Neural cell (in vitro differentiated cells): ENCODE measurements at regions not wholly inside any gene's neighbourhood (a gene's known extent, or its start where the extent isn't known, plus 50 kb on each side); places are given as distances from the start of the nearest gene placed in this dataset.

ENCODE experiments used
- H2AFZ ChIP-seq: fragments of 200-600, 300-800 bp; sonication (generic), shearing (Covaris generic); 2 replicates; pipeline ENCODE4 v1.6.0; 2014; ENCODE audit warnings: low read depth, mild to moderate bottlenecking, antibody characterized with exemption, low read length, moderate library complexity
- H3F3A ChIP-seq: fragments of 200-600 bp; shearing (Covaris generic); 2 replicates; pipeline ENCODE4 v1.6.1; 2016; ENCODE audit warnings: mild to moderate bottlenecking, moderate library complexity, mixed read lengths, antibody characterized with exemption, low read length; ENCODE audit not compliant: insufficient read depth, poor library complexity, severe bottlenecking
- H3K27ac ChIP-seq: fragments of 200-600, 300-800 bp; sonication (generic), shearing (Covaris generic); 2 replicates; pipeline ENCODE4 v1.5.1; 2014; ENCODE audit warnings: mild to moderate bottlenecking, low read length, moderate library complexity
- H3K27me3 ChIP-seq: fragments of 300-800, 200-600 bp; sonication (generic), shearing (Covaris generic); 2 replicates; pipeline ENCODE4 v1.6.0; 2014; ENCODE audit warnings: mild to moderate bottlenecking, low read depth, low read length, moderate library complexity; ENCODE audit not compliant: insufficient read depth
- H3K36me3 ChIP-seq: fragments of 300-800, 200-600 bp; sonication (generic), shearing (Covaris generic); 2 replicates; pipeline ENCODE4 v1.5.1; 2014; ENCODE audit warnings: mild to moderate bottlenecking, antibody characterized with exemption, low read length, moderate library complexity; ENCODE audit not compliant: insufficient read depth
- H3K4me2 ChIP-seq: fragments of 300-800, 200-600 bp; sonication (generic), shearing (Covaris generic); 2 replicates; pipeline ENCODE4 v1.6.0; 2014; ENCODE audit warnings: mild to moderate bottlenecking, low read length
- H3K4me3 ChIP-seq: fragments of 300-800, 200-600 bp; sonication (generic), shearing (Covaris generic); 2 replicates; pipeline ENCODE4 v1.5.1; 2014; ENCODE audit warnings: mild to moderate bottlenecking, low read length, moderate library complexity
- H3K79me2 ChIP-seq: fragments of 200-600 bp; shearing (Covaris generic); replicated peaks from 2 replicates; pipeline ENCODE4 v1.6.0; 2014; ENCODE audit warnings: mild to moderate bottlenecking, low read length, moderate library complexity; ENCODE audit not compliant: insufficient read depth
- H3K9ac ChIP-seq: fragments of 300-800, 200-600 bp; sonication (generic), shearing (Covaris generic); 2 replicates; pipeline ENCODE4 v1.6.1; 2016; ENCODE audit warnings: mild to moderate bottlenecking, low read length, mixed read lengths
- H3K9me2 ChIP-seq: fragments of 200-600 bp; shearing (Covaris generic); 2 replicates; pipeline ENCODE4 v1.6.1; 2016; ENCODE audit warnings: mild to moderate bottlenecking, low read length, mixed read lengths; ENCODE audit not compliant: insufficient read depth
- H3K9me3 ChIP-seq: fragments of 200-600, 300-800 bp; sonication (generic), shearing (Covaris generic); 2 replicates; pipeline ENCODE4 v1.6.1; 2016; ENCODE audit warnings: mild to moderate bottlenecking, mixed run types, low read length, moderate library complexity, mixed read lengths
- H4K20me1 ChIP-seq: fragments of 200-600 bp; shearing (Covaris generic); 2 replicates; pipeline ENCODE4 v1.6.1; 2016; ENCODE audit warnings: mild to moderate bottlenecking, mixed run types; ENCODE audit not compliant: insufficient read depth
- EP300 ChIP-seq: fragments of 450-650 bp; conservative IDR thresholded peaks from 2 replicates; pipeline ENCODE4 v1.6.1; 2014; ENCODE audit warnings: antibody characterized with exemption, mild to moderate bottlenecking, moderate library complexity; ENCODE audit not compliant: poor library complexity, severe bottlenecking
- EZH2 ChIP-seq: fragments of 200-600, 300-800 bp; shearing (Covaris generic), sonication (generic); IDR thresholded peaks from 2 replicates; pipeline ENCODE4 v1.6.1; 2014; ENCODE audit warnings: antibody characterized with exemption, low read length, borderline replicate concordance, mild to moderate bottlenecking; ENCODE audit not compliant: insufficient read depth, poor library complexity, severe bottlenecking
- MXI1 ChIP-seq: fragments of 450-650 bp; conservative IDR thresholded peaks from 2 replicates; pipeline ENCODE4 v1.6.1; 2014; ENCODE audit warnings: antibody characterized with exemption, mild to moderate bottlenecking; ENCODE audit not compliant: poor library complexity, severe bottlenecking
- POLR2AphosphoS5 ChIP-seq: IDR thresholded peaks from 2 replicates; pipeline ENCODE4 v1.6.1; 2012
- RAD21 ChIP-seq: fragments of 450-650 bp; conservative IDR thresholded peaks from 2 replicates; pipeline ENCODE4 v1.6.1; 2014; ENCODE audit warnings: antibody characterized with exemption, mild to moderate bottlenecking, moderate library complexity
- REST ChIP-seq: IDR thresholded peaks from 2 replicates; pipeline ENCODE4 v1.6.1; 2012; ENCODE audit warnings: borderline replicate concordance
- SMC3 ChIP-seq: fragments of 450-650 bp; conservative IDR thresholded peaks from 2 replicates; pipeline ENCODE4 v1.6.1; 2014; ENCODE audit warnings: antibody characterized with exemption, mild to moderate bottlenecking, moderate library complexity; ENCODE audit not compliant: poor library complexity
- TAF1 ChIP-seq: IDR thresholded peaks from 2 replicates; pipeline ENCODE4 v1.6.1; 2012; ENCODE audit warnings: low read depth
- TF ChIP-seq, protein P1 (sequence below): fragments of 450-650 bp; IDR thresholded peaks from 2 replicates; pipeline ENCODE4 v1.5.1; 2014; ENCODE audit warnings: antibody characterized with exemption, mild to moderate bottlenecking, moderate library complexity; ENCODE audit not compliant: poor library complexity, severe bottlenecking

GRCh38 chr16:80027007-80027965, 426.7 kb upstream of the MAF start:
- no peak overlapping the region for H3K9ac ChIP-seq
- H3K36me3 ChIP-seq = no peaks in the 10 kb centered on the region
- no peak overlapping the region for H3K4me2 ChIP-seq
- no peaks in the 10 kb centered on the region for H3F3A ChIP-seq
- no peaks in the 10 kb centered on the region for H3K9me3 ChIP-seq
- no peak overlapping the region for H3K4me3 ChIP-seq
- no peak overlapping the region for H2AFZ ChIP-seq
- H3K27ac ChIP-seq = no peak overlapping the region
- H3K79me2 ChIP-seq = no peaks in the 10 kb centered on the region
- H3K27me3 ChIP-seq = peaks cover 82% of the 10 kb centered on the region
- no peaks in the 10 kb centered on the region for H3K9me2 ChIP-seq
- TF ChIP-seq MXI1 (no peak), TAF1 (no peak), EZH2 (no peak), POLR2AphosphoS5 (no peak), SMC3 (no peak), REST (no peak), RAD21 (no peak), EP300 (no peak)
- TF ChIP-seq, protein P1, sequence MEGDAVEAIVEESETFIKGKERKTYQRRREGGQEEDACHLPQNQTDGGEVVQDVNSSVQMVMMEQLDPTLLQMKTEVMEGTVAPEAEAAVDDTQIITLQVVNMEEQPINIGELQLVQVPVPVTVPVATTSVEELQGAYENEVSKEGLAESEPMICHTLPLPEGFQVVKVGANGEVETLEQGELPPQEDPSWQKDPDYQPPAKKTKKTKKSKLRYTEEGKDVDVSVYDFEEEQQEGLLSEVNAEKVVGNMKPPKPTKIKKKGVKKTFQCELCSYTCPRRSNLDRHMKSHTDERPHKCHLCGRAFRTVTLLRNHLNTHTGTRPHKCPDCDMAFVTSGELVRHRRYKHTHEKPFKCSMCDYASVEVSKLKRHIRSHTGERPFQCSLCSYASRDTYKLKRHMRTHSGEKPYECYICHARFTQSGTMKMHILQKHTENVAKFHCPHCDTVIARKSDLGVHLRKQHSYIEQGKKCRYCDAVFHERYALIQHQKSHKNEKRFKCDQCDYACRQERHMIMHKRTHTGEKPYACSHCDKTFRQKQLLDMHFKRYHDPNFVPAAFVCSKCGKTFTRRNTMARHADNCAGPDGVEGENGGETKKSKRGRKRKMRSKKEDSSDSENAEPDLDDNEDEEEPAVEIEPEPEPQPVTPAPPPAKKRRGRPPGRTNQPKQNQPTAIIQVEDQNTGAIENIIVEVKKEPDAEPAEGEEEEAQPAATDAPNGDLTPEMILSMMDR = no peak
- H4K20me1 ChIP-seq = no peaks in the 10 kb centered on the region

- Histone ChIP-seq H3K9ac (no peak overlapping the region), H2AFZ (no peak overlapping the region), H3K79me2 (no peaks in the 10 kb centered on the region), H3K9me3 (no peaks in the 10 kb centered on the region), H3K27ac (no peak overlapping the region), H3K27me3 (peaks cover 75% of the 10 kb centered on the region), H3K9me2 (no peaks in the 10 kb centered on the region), H3K36me3 (no peaks in the 10 kb centered on the region), H3F3A (no peaks in the 10 kb centered on the region), H3K4me3 (no peak overlapping the region), H3K4me2 (no peak overlapping the region), H4K20me1 (no peaks in the 10 kb centered on the region)
- TF ChIP-seq MXI1 = no peak
- no peak for TF ChIP-seq RAD21
- no peak for TF ChIP-seq EZH2
- no peak for TF ChIP-seq EP300
- no peak for TF ChIP-seq SMC3
- TF ChIP-seq, protein P1 = no peak
- TF ChIP-seq TAF1 = no peak
- TF ChIP-seq POLR2AphosphoS5 = no peak
- no peak for TF ChIP-seq REST
Measured at GRCh38 chr16:80025236-80025635, 424.7 kb upstream of the MAF start.
